NCI-H69 (cell line): ENCODE measurements at regions not wholly inside any gene's neighbourhood (a gene's known extent, or its start where the extent isn't known, plus 50 kb on each side); places are given as distances from the start of the nearest gene placed in this dataset.
"Not testable (repeated sequence)": the region's sequence is repeated elsewhere in the genome, so short reads cannot be mapped to it uniquely, and the experiment has no call there.

ENCODE experiments used
- DNase-seq: peaks from one replicate; lab custom pipeline; 2025; lab: John Stamatoyannopoulos, UW

DNA sequence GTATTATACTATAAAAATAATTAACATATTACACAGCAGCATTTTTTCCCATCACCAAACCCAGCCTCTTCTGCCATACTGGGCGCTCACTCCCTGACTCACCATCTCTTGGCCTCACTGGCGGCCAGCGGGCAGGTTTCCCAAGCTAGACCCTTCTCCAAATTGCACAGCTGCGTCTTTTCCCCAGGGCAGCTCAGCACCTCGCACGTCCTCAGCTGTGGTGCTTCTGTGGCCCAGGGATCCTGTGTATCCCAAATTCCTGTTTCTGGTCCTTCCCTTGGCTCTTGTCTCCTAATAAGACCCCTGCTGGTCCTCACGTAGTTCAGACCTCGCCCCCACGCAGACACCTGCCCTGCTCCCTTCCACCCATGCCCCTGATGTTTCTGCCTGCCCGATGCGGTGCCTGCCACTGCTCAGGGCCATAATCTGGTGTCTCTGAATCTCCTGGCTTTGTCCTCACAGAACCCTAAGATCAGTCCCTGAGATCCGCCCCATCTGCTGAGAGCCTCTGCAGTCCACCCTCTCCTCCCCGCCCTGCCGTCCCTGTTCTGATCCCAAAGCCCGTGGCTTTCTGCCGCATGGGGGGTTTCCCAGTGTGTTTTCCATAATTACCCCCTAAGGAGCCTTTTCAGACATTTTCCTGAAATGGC, 290.1 kb downstream of the TCERG1L start:
- no peak for DNase-seq

DNA sequence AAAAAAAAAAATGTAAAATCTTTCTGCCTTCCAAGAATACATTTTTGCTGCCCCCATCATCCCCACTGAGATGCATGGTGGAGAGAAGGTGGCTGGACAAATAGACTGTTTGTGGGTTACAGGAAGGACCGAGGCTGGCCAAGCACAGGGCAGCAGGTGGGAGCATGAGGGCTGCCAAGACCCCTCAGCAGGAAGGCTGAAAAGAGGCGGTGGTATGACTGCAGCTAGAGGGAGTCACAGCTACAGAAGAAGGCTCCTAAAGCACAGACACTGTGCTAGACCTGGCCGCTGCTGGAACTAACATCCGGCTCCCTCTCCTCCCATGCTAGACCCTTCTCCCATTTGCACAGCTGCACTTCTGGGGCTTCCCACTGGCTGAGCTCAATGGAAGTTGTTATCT, 289.6 kb downstream of the TCERG1L start:
- no peak for DNase-seq

DNA sequence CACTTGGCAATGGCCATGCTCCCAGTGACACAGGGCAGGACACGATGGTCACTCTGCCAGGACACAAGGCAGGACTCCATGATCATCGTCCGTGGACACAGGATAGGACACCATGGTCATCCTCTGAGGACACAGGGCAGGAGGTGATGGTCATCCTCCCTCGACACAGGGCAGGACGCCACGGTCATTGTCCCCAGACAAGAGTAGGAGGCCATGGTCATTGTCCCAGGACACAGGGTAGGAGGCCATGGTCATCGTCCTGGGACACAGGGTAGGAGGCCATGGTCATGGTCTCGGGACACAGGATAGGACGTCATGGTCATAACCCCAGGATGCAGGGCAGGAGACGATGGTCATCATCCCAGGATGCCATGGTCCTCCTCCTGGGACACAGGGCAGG, 289.2 kb downstream of the TCERG1L start:
- no peak for DNase-seq

DNA sequence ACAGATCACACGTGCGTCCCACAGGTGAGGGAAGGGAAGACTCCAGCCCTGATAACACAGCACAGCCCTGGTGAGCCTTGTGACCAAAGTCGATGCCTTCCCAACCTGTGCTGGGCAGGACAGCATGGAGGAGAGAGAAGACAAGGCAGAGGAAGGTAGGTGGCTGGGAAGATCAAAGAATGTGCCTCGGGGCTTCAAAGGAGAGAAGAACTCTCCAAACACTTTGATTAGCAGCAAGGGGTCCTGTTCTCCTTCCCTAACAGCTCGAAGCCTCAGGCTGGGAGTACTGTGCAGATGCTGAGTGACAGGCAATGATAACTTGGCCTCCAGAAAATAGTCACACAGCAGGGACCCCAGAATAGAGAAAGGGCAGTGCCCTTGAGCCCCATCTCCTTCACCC, 288.5 kb downstream of the TCERG1L start:
- DNase-seq: no peak

DNA sequence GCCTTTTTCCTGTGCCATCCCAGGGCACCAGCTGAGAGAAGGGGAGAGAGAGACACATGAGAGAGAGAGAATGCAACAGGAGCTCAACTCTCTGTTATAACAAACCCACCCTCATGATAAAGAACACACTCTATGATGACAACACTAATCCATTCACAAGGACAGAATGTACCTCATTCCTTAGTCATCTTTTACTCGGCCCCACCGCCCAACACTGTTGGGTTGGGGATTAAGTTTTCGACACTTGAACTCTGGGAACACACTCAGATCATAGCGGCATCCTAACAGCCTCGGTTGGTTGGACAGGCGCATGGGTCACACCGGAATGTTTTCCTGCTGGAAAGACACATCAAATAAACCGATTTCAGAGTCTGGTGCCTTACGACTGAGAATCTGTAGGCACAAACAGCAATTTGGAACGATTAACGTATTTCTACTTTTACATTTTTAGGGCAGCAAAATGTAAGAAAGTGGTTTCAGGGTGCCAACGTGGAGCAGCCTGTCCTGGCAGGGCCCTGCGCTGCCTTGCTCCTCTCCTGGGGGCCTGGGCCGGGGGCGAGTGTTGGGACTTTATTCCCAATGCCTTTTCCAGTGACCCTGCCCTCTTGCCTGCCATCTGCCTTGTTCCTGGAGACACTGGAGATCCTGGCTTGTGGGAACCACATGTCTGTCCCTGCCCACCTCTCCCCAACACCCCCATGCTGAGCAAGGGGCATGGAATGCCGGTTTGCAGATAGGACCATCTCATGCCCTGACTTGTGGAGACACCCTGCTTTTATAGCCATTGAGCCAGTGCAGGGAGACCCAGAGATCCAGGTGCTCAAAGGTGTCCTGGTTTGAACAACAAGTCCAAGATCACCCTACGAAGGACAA, 287.0 kb downstream of the TCERG1L start:
- DNase-seq: no peak

DNA sequence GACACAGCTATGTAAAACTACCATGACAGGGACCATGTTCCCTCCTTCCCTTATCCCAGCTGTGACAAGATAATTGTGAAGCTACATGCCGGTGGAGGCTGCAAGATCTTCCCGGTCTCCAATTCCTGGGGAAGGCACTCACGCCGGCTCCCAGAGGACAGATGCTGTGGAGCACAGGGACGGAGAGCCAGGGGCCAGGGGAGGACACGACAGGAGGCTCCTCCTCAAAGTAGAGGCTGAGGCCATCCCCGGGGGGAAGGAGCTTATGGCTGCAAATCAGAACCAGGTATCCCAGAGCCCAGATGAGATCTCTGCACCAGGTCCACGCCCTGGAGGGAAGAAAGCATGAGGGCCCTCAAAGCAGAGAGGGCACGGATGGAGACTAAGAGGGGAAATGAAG, 286.2 kb downstream of the TCERG1L start:
- no peak for DNase-seq

DNA sequence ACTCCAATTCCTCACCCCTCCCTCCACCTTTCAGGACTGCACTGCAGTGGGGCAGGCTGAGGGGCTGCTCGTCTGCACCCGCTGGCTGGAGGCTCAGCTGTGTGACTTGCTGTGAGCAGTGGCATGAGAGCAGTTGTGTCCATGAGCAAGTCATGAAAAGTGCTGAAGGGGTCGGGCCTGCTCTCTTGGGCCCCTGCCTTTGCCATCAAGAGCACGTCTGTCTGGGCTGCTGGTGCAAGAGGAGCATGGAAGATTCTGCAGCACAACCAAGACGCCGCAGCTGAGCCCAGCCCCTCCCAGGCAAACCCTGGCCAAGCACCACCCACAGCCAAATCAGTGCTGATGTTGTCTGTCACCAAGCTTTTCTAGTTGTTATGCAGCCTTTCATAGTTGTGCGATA, 284.3 kb downstream of the TCERG1L start:
- DNase-seq: no peak

DNA sequence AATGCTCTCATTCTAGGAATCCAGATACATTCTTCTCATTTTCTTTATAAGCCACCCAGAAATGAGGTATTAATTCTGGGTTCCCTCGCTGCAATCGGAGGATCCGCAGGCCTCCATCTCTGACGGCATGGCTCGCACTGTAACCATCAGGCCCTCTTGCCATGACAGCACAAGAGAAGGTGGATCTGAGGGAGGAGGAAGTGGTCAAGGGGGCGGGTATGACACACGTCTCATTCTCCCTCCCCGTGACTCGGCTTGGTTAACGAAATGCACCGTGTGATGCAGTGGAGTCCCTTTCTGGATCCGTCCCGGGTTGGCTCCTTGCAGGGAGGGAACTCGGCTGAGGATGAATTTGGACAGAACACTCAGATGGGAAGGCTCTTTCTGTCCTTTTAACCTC, 280.2 kb downstream of the TCERG1L start:
- DNase-seq: no peak

DNA sequence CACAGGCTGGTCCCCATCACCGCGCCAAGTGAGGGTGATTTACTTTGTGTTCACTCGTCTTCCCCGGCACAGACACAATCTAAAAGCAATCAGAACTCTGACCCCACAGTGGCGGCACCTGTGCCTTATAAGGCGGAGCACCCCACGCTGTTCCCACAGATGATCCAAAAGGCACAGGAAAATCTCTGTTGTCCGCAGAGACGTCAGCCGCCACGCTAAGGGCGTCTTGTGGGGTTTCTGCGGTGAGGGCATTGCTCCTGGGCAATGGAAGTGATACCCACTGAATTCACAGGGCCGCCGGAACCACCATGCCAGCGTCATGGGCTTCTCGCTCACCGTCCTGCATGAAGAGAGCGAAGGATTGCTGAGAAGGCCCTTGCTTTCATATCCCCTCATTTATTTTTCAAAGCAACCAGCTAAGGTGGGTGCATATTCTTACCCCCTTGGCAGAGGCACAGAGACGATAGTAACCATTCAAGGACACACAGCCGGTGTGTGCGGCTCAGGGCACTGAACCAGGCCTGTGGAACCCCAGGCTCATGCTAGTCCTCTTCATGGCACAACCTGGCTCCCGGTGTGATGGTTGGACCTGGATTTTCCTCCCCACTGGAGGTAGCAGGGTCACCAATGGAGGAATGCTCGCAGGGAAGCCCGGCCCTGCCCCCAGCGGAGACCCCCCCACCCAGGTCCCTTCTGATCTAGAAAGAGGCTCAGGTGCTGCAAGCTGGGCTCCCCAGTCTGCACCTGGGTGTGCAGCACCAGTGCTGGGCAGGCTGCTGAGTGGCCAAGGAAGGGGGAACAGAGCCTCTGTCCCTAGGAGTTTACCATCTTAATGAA, 279.0 kb downstream of the TCERG1L start:
- no peak for DNase-seq

DNA sequence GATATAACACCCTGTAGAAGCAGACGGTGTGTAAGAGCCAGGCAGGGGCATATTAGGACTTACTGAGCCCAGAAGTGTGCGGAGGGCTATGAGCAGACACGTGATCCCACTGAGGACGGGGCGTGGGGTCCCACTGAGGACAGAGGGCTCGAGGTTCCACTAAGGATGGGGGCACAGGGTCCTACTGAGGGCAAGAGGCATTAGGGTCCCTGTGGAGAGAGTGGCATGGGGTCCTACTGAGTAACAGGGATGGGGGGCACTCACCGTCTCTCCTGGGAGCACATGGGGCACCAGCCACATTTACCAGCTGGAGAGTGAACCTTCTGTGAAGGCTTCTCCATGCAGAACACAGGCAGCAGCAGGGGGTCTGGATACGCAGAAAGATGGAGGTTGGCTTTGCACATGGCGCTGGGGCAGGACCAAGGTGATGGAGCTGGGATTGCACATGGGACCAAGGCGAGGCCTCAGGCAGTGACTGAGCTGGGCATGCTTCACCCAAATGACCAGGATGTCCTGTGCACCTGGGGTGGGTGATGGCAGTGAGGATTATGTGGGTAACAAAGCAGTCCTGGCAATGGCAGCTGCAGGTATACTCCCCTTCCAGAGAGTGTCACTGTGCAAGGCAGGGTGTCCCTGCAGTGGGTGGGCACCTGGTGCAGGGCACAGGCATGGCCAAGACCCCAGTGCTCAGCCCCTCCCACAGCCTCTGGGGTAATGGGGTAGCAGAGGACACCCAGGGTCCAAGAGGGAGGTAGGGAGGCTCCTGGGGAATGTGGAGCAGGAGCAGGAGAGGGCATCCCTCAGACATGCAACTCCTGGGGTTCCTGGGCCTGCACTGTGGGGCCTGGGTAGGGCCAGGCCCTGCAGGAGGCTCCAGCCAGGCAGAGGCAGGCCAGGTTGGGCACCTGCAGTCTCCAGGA, 278.1 kb downstream of the TCERG1L start:
- DNase-seq: no peak

DNA sequence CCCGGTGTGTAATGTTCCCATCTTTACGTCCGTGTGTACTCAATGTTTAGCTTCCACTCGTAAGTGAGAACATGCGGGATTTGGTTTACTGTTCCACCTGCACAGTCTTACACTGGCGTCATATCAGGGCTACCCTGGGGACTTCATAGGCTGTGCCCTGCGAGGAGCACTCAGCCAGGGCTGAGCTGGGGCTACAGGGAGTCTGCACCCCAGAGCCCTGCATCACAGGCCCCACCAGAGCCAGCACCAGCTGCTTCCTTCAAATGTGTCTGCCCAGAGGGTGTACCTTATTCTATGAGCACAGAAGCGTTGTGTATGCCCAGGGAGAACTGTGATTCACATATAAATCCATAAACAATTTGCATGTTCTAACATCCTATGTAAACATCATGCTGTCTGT, 277.1 kb downstream of the TCERG1L start:
- no peak for DNase-seq

DNA sequence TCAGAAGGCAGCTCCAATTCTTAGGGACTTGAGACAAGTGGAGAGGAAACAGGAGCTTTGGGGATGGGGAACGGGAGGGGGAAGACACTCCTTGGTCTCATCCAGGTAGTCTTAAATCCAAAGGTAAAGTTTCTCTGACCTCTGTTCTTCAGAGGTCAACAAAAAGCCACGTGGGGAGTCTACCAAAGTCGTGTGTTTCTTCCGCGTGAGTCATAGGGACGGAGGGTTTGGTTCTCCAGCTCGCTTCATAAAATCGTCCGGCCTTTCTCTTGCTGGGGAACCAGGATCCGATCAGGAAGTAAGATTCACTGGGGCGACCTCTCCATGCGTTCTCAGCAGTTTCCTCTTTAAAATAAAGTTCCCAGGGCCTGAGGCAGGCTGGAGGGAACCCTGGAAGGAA, 275.7 kb downstream of the TCERG1L start:
- DNase-seq: no peak

DNA sequence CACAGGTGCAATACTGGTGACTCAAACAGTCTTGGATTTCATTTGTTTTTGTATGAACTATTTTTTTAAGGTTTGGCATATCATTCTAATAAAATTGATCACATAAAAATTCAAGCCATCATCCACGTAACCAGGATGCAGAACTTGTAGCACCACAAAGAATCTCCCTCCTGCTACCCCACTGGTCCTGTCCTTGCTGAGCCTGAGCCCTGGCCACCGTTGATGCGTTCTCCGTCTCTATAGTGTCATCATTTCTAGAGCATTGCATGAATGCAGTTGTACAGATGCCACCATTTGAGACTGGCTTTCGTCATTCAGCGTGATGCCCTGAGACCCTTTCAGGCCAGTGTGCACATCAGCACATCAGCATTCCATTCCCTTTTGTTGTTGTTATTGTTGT, 273.5 kb downstream of the TCERG1L start:
- no peak for DNase-seq

DNA sequence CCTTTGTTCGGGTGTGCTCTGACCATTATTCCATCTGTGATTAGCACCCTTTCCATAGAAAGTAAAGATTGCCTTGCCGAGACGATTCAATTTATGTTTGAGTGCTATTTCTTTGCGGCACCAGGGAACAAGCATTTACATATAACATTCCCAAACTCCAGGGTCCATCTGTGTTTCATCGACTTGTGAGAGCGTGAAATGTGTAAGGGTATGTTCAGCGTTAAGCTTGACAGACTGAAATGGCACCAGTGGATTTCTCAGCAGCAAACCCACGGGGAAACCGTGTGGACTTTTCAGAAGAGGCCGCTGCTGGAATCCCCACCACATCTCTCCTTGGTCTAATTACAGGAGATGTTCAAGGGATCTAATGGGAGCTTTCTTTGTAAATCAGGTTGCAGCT, 270.5 kb downstream of the TCERG1L start:
- no peak for DNase-seq

DNA sequence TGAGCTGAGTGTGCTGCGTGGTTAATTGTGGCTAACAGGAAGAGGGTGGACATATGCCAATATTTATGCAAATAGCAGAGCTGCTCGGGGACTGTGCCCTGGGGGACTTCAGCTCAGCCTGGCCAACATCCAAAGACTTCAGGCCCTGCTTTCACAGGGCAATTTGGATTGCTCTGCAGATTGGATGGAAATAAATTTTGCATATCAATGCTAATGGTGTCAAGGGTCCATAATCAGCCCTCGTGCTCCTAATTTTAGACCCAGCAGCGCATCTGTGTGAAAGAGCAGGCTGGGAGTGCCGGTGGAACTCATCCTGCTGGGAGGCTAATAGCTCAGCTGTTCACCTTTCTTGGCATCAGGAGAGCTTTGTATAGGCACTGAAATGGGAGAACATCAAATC, 270.1 kb downstream of the TCERG1L start:
- peak; percentile 95 for DNase-seq

DNA sequence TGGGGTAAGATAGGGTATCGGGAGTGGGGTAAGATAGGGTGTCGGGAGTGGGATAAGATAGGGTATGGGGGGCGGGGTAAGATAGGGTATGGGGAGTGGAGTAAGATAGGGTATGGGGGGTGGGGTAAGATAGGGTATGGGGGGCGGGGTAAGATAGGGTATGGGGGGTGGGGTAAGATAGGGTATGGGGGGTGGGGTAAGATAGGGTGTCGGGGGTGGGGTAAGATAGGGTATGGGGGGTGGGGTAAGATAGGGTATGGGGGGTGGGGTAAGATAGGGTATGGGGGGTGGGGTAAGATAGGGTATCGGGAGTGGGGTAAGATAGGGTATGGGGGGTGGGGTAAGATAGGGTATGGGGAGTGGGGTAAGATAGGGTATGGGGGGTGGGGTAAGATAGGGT, 269.5 kb downstream of the TCERG1L start:
- DNase-seq: not testable (repeated sequence)
